ENCODE measurements at regions not wholly inside any gene's neighbourhood (a gene's known extent, or its start where the extent isn't known, plus 50 kb on each side); places are given as distances from the start of the nearest gene placed in this dataset.

DNA sequence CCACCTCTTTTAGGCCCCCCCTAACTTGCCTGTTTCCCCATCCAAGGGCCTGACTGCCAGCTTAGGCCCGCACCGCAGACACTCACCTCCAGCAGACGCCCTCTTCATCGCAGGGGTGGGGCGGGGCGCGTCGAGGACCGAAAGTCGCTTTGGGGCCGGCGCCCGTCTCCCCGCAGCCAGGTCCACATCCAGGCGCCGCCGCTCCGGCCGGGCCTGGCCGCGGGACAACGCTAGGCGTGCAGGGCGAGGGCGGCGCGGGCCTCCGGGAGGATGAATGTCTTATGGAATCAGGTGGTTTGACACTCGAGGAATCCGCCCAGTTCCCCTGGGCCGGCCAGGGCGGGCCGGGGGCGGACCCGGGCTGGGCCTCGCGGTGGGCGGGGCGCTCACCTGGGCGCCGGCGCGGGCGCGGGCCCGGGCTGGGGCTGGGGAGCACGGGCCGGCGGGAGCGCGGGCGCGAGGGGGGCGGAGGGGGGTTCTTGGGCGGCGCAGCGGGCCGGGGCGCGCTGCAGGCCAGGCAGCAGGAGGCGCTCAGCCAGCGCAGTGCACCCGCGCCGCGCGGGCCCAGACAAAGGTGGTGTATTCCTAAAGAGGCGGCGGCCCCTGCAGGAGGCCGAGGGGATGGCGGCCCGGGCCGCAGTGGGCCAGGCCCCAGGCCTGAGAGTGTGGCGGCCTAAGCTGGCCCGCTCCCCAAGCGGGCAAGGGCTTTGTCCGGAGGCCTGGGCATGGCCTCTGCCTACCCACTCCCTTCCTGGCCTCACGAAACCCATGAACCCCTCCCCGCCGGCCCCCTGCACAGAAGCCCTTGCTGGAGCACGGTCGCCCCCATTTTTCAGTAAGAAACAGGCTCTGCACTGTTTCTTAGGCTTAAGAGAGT is 177.6 kb downstream of the IGLL1 start:
- Histone ChIP-seq H3K4me3 (peak overlapping the region; percentile 26), H3K9me3 (no peaks in the 10 kb centered on the region), H3K27me3 (no peaks in the 10 kb centered on the region), H3K27ac (peak overlapping the region; percentile 48 to 83), H3K36me3 (no peaks in the 10 kb centered on the region), H3K4me1 (ENCODE audit: insufficient read depth) (peaks cover 8% of the 10 kb centered on the region)
- no peak for TF ChIP-seq EP300 (IDR thresholded peaks at IDR 0.05)
- no peak for TF ChIP-seq POLR2A (IDR thresholded peaks at IDR 0.05)
- TF ChIP-seq, protein P1, sequence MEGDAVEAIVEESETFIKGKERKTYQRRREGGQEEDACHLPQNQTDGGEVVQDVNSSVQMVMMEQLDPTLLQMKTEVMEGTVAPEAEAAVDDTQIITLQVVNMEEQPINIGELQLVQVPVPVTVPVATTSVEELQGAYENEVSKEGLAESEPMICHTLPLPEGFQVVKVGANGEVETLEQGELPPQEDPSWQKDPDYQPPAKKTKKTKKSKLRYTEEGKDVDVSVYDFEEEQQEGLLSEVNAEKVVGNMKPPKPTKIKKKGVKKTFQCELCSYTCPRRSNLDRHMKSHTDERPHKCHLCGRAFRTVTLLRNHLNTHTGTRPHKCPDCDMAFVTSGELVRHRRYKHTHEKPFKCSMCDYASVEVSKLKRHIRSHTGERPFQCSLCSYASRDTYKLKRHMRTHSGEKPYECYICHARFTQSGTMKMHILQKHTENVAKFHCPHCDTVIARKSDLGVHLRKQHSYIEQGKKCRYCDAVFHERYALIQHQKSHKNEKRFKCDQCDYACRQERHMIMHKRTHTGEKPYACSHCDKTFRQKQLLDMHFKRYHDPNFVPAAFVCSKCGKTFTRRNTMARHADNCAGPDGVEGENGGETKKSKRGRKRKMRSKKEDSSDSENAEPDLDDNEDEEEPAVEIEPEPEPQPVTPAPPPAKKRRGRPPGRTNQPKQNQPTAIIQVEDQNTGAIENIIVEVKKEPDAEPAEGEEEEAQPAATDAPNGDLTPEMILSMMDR (IDR thresholded peaks at IDR 0.05) = peak; percentile 36 to 83 (median 70)
- WGBS, 3 donors = 2 to 5% (median 4%) methylated on average over 49 to 82 of the region's 82 CpGs
- intact Hi-C loops (cut with DNase I) = loop anchor here (5.0 to 10.0 kb wide), 4 partner anchors 122 to 135 kb away; no protein-coding TSS in a partner anchor
- DNase-seq = peak; percentile 79 to 93 (median 87)

DNA sequence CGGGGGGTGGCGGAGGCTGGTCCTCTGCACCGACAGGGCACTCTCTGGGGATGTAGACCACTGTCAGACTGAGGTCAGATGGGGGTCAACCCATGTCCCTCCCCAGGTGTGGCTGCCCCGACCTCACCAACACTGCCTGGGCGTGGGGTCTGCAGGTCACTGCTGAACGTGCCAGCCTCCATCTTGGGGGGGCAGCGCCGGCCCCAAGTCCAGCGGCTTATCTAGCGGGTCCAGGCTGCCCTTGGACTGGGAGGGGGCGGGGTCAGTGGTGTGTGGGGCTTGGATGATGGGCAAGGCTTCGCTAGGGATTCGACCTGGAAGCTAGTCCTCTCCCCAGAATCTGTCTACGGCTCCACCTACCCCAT is 178.2 kb downstream of the IGLL1 start:
- Histone ChIP-seq H3K4me3 (peak overlapping the region; percentile 26), H3K27me3 (no peaks in the 10 kb centered on the region), H3K36me3 (no peaks in the 10 kb centered on the region), H3K27ac (peak overlapping the region; percentile 33 to 83), H3K9me3 (no peaks in the 10 kb centered on the region), H3K4me1 (ENCODE audit: insufficient read depth) (peaks cover 8% of the 10 kb centered on the region)
- intact Hi-C loops (cut with DNase I) = loop anchor here (5.0 to 10.0 kb wide), 4 partner anchors 123 to 135 kb away; no protein-coding TSS in a partner anchor
- 33 to 42% (median 35%) methylated on average over 7 to 14 of the region's 14 CpGs for WGBS, 3 donors
- DNase-seq = peak in 4 of 5 donors; percentile 55 to 69 (median 66)
- no peak for TF ChIP-seq POLR2A (IDR thresholded peaks at IDR 0.05)
- TF ChIP-seq EP300 (IDR thresholded peaks at IDR 0.05) = no peak
- TF ChIP-seq, protein P1 (IDR thresholded peaks at IDR 0.05) = no peak

DNA sequence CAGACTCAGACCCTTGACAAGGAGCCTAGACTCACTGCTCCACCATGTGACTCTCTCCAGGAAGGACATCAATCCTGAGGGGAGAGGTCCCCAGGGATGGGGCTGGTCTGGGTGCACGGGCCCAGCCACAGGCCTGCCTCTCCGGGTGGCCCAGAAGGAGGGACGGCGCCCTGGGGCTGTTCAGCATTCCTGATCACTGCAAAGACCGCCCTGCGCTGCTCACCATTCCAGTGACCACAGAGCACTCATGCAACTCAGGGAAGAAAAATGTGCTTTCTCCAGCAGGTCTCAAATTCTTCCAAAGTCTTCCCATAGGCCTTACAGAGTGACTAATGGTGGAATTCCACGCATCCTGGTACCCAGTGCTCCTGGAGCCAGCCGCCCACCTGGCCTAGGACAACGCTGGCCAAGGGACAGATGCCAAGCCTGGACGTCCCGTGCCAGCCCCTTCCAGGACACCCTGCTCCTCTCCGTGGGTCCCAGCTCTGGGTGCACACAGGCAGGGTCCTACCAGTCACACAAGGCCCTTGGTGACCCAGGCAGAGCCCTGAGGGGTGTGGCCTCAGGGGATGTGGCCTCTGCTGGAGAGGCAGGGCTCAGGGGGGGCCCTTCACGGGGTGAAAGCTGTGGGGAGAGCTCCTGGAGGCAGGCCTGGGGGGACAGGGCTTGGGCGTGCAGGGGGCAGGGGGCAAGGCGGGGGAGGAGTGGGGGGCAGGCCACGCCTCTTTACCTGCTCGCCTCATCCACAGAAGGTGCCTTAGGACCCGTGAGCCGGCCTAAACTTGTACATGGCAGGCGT is 178.8 kb downstream of the IGLL1 start:
- Histone ChIP-seq H3K9me3 (no peaks in the 10 kb centered on the region), H3K4me3 (no peak overlapping the region), H3K4me1 (ENCODE audit: insufficient read depth) (peaks cover 8% of the 10 kb centered on the region), H3K27ac (peak overlapping the region; percentile 51 to 83), H3K27me3 (no peaks in the 10 kb centered on the region), H3K36me3 (no peaks in the 10 kb centered on the region)
- intact Hi-C loops (cut with DNase I) = loop anchor here (5.0 to 10.0 kb wide), 4 partner anchors 123 to 136 kb away; no protein-coding TSS in a partner anchor
- TF ChIP-seq EP300 (IDR thresholded peaks at IDR 0.05) (no peak), POLR2A (IDR thresholded peaks at IDR 0.05) (no peak)
- TF ChIP-seq, protein P1 (IDR thresholded peaks at IDR 0.05) = no peak
- 53 to 61% (median 53%) methylated on average over 17 to 20 of the region's 20 CpGs for WGBS, 3 donors
- peak in 4 of 5 donors; percentile 46 to 60 (median 60) for DNase-seq

DNA sequence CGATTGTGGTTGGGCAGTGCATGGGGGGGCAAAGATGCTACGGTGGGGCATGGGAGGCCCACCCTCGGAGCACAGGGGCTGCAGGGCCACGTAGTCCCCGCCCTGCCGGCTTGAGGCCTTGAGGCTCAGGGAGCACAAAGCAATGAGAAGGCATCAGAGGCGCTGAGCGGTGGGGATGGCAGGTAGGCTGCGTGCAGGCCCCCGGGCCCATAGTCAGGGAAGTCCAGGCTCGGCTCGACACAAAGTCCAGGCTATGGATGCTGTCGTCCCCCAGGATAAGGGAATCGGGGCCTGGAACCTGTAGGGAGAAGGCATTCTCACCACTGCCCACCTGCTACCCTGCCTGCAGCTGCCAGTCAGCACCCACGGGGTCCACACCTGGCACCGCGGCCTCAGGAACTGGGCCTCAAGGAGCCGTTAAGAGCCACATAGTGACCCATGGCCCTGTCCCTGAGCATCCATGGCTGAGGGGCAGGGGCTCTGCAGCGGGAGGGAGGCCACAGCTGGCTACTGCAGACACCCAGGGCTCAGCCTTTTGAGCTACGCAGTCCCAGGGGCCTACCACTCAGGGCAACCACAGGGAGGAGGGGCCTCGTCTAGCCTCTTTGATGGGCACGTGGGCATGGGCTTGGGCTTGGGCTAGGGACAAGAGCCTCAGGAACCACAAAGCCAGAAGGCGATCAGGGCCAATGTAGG is 179.7 kb downstream of the IGLL1 start:
- Histone ChIP-seq H3K27me3 (no peaks in the 10 kb centered on the region), H3K4me3 (no peak overlapping the region), H3K27ac (no peak overlapping the region), H3K4me1 (ENCODE audit: insufficient read depth) (peaks cover 8% of the 10 kb centered on the region), H3K9me3 (no peaks in the 10 kb centered on the region), H3K36me3 (no peaks in the 10 kb centered on the region)
- DNase-seq = peak in 2 of 5 donors; percentile 26 to 30
- TF ChIP-seq, protein P1 (IDR thresholded peaks at IDR 0.05) = no peak
- TF ChIP-seq POLR2A (IDR thresholded peaks at IDR 0.05) = no peak
- no peak for TF ChIP-seq EP300 (IDR thresholded peaks at IDR 0.05)
- intact Hi-C loops (cut with DNase I) = loop anchor here (5.0 to 10.0 kb wide), 4 partner anchors 124 to 137 kb away; no protein-coding TSS in a partner anchor
- 69 to 78% (median 70%) methylated on average over 23 of the region's 23 CpGs for WGBS, 3 donors
